Uterus (tissue), 3 donors: ENCODE measurements at regions not wholly inside any gene's neighbourhood (a gene's known extent, or its start where the extent isn't known, plus 50 kb on each side); places are given as distances from the start of the nearest gene placed in this dataset.

Source experiments
- DNase-seq, 2 donors: peaks; one replicate each; pipeline ENCODE4 v3.0.0-alpha.2; 2019 to 2020
- H3K27ac ChIP-seq, 2 donors: fragments of 200-600 bp; sonication (generic); 1 replicate in 1 of 2; 2 replicates in 1 of 2; pipeline ENCODE4 v1.5.1; 2016 to 2018
- H3K27me3 ChIP-seq, 2 donors: fragments of 200-600 bp; sonication (generic); one replicate each; pipeline ENCODE4 v1.5.1; 2018 to 2019; ENCODE audit warnings: control low read depth in 1 of 2
- H3K36me3 ChIP-seq, 2 donors: fragments of 200-600 bp; sonication (generic); one replicate each; pipeline ENCODE4 v1.5.1; 2019; ENCODE audit warnings: control low read depth in 1 of 2
- H3K4me1 ChIP-seq, 2 donors: fragments of 200-600 bp; sonication (generic); one replicate each; pipeline ENCODE4 v1.5.1; 2018 to 2019; ENCODE audit warnings: control low read depth in 1 of 2
- H3K4me3 ChIP-seq, 2 donors: fragments of 200-600 bp; sonication (generic); 1 replicate in 1 of 2; 2 replicates in 1 of 2; pipeline ENCODE4 v1.5.1; 2018 to 2019; ENCODE audit warnings: mild to moderate bottlenecking in 1 of 2
- H3K9me3 ChIP-seq, 2 donors: fragments of 200-600 bp; sonication (generic); one replicate each; pipeline ENCODE4 v1.5.1; 2019; ENCODE audit warnings: control low read depth in 1 of 2
- POLR2A ChIP-seq, 2 donors: fragments of 450-650 bp; IDR thresholded peaks; one replicate each; pipeline ENCODE4 v1.6.1; 2016; ENCODE audit warnings: antibody characterized with exemption in 2 of 2, mild to moderate bottlenecking in 1 of 2, moderate library complexity in 1 of 2
- intact Hi-C: fragments of 100-400 bp; cut with DNase I; formaldehyde crosslinking; loops from one replicate; pipeline ENCODE4 v1.15.1; 2023; ENCODE audit warnings: low total_unique reads
- TF ChIP-seq, protein P1 (sequence below), 4 experiments: fragments of 200-600 bp in 2 of 4; fragments of 450-650 bp in 2 of 4; sonication (generic) in 2 of 4; IDR thresholded peaks; one replicate each; pipeline ENCODE4 v1.5.1; 2016 to 2019; ENCODE audit warnings: antibody characterized with exemption in 4 of 4, mild to moderate bottlenecking in 2 of 4, moderate library complexity in 1 of 4
- donor health status: DM: yes; HTN: yes; CAD: no.

DNA sequence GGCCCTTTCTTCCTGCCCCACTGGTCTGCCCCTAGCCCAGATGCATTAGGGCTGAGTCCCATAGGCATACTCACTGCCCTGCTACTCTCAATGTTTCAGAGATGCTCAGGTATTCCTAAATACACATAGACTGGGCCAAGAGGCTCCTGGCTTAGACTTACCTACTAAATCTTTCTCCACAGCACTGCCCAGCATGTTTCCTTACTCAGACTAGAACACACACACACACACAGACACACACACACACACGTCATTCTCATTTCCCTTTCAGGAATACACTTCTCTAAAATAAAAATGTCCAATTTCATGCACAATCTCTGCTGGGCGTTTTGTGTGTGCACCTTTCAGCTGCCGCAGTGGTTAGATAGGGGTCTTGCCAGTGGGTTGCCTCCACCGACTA, 175.7 kb downstream of the FAM43A start:
- no peak overlapping the region for H3K27ac ChIP-seq
- intact Hi-C loops, result no loop called here
- H3K27me3 ChIP-seq, result no peaks in the 10 kb centered on the region
- H3K36me3 ChIP-seq, result no peaks in the 10 kb centered on the region
- H3K4me3 ChIP-seq, result no peak overlapping the region
- DNase-seq, result no peak
- TF ChIP-seq, protein P1, sequence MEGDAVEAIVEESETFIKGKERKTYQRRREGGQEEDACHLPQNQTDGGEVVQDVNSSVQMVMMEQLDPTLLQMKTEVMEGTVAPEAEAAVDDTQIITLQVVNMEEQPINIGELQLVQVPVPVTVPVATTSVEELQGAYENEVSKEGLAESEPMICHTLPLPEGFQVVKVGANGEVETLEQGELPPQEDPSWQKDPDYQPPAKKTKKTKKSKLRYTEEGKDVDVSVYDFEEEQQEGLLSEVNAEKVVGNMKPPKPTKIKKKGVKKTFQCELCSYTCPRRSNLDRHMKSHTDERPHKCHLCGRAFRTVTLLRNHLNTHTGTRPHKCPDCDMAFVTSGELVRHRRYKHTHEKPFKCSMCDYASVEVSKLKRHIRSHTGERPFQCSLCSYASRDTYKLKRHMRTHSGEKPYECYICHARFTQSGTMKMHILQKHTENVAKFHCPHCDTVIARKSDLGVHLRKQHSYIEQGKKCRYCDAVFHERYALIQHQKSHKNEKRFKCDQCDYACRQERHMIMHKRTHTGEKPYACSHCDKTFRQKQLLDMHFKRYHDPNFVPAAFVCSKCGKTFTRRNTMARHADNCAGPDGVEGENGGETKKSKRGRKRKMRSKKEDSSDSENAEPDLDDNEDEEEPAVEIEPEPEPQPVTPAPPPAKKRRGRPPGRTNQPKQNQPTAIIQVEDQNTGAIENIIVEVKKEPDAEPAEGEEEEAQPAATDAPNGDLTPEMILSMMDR (IDR thresholded peaks at IDR 0.05), result no peak
- no peak for TF ChIP-seq POLR2A (IDR thresholded peaks at IDR 0.05)
- no peaks in the 10 kb centered on the region for H3K9me3 ChIP-seq
- no peaks in the 10 kb centered on the region for H3K4me1 ChIP-seq

DNA sequence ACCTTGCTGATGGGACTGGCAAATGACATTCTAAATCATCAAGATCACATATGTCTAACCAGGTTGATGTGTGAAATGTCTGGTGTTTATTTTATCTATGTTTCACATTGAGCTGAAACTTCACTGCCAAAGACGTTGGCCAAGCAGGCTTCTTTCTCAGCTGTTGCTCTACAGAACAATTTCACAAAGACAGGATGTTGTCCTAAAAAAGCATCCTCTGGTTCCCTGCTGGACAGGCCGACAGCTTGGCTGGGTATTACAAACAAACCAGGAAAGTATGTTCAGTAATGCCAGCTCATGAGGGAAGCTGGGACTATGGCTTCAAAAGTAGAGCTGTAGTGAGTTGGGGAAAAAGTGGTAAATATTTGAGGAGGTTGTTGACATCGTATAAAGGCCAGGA, 179.4 kb downstream of the FAM43A start:
- Histone ChIP-seq H3K36me3 (no peaks in the 10 kb centered on the region), H3K9me3 (no peaks in the 10 kb centered on the region), H3K4me1 (no peaks in the 10 kb centered on the region), H3K27me3 (no peaks in the 10 kb centered on the region), H3K4me3 (no peak overlapping the region), H3K27ac (no peak overlapping the region)
- no peak for TF ChIP-seq POLR2A (IDR thresholded peaks at IDR 0.05)
- TF ChIP-seq, protein P1 (IDR thresholded peaks at IDR 0.05), result no peak
- intact Hi-C loops, result no loop called here
- no peak for DNase-seq

DNA sequence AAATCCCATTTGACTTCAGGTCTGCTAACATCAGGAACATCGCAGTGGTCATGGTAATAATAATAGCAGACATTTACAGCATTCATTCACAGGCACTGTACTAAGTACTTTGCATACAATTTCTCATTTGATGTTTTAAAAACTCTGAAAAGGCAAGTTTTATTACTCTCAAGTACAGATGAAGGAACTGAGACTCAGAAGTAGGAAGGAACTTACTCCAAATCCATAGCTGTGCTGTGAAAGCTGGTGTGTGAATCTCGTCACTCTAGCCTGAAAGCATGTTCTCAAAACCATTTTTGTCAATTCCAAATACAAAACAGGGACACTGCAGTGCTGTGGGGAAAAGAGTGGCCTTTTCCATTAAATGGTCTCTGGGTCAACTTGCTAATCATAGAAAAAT, 179.9 kb downstream of the FAM43A start:
- TF ChIP-seq POLR2A (IDR thresholded peaks at IDR 0.05), result no peak
- TF ChIP-seq, protein P1 (IDR thresholded peaks at IDR 0.05), result no peak
- H3K4me3 ChIP-seq, result no peak overlapping the region
- H3K27me3 ChIP-seq, result no peaks in the 10 kb centered on the region
- H3K36me3 ChIP-seq, result no peaks in the 10 kb centered on the region
- intact Hi-C loops, result no loop called here
- DNase-seq, result no peak
- H3K27ac ChIP-seq, result no peak overlapping the region
- H3K4me1 ChIP-seq, result no peaks in the 10 kb centered on the region
- no peaks in the 10 kb centered on the region for H3K9me3 ChIP-seq

DNA sequence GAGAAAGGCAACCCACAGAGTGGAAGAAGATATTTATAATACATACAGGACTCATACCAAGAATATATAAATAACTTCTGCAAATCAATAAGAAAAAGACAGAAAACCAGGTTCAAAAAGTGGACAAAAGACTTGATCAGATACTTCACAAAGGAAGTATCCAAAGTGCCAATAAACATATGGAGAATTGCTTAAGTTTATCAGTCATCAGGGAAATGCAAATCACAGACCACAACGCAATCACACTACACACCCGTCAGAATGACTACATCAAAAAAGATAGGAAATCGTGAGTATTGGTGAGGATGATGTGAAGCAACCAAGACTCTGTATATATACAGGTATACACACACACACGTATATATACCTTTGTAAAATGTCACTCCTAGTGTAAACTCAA, 180.6 kb downstream of the FAM43A start:
- H3K27ac ChIP-seq, result no peak overlapping the region
- TF ChIP-seq, protein P1 (IDR thresholded peaks at IDR 0.05), result no peak
- TF ChIP-seq POLR2A (IDR thresholded peaks at IDR 0.05), result no peak
- no peak for DNase-seq
- intact Hi-C loops, result no loop called here
- H3K9me3 ChIP-seq, result no peaks in the 10 kb centered on the region
- no peaks in the 10 kb centered on the region for H3K36me3 ChIP-seq
- no peaks in the 10 kb centered on the region for H3K27me3 ChIP-seq
- H3K4me3 ChIP-seq, result no peak overlapping the region
- H3K4me1 ChIP-seq, result peaks cover 0 to 3% of the 10 kb centered on the region in 2 donors

DNA sequence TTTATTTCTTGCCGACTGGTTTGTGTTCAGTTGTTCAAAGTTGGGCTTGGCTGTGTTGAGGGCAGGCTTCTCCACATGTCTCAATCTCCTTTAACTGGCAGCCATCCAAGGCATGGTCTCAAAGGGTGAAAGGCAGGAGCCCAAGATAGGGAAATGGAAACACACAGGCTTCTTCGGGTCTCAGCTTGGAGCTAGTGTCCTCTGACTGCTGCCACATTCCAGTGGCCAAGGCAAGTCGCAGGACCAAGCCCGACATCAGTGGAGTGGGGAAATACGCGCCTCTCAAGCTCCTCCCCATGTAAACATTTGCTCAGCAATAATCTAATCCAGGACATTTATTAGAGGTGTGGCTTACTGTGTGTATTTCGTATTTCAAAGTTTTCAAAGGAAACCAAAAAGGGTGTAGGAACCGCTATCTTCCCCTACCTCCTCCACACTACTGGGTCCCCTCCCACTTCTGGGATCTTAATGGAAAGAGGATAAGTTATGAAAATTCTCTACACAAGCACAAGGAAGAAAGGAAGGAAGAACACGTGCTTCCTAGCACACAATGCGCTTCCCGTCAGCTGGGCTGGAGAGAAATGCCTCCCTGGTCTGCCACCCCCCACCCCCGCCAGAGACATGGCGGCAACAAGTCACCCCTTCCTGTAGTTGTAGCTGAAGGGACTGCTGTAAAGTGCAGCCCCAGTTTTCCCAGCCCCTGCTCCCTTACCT, 181.7 kb downstream of the FAM43A start:
- H3K4me3 ChIP-seq, result no peak overlapping the region
- peaks cover 4 to 10% of the 10 kb centered on the region in 2 donors for H3K4me1 ChIP-seq
- H3K9me3 ChIP-seq, result no peaks in the 10 kb centered on the region
- intact Hi-C loops, result no loop called here
- H3K36me3 ChIP-seq, result no peaks in the 10 kb centered on the region
- no peaks in the 10 kb centered on the region for H3K27me3 ChIP-seq
- DNase-seq, result peak in 1 of 2 donors; percentile 37
- TF ChIP-seq, protein P1 (IDR thresholded peaks at IDR 0.05), result no peak
- TF ChIP-seq POLR2A (IDR thresholded peaks at IDR 0.05), result no peak
- peak overlapping the region; percentile 17 to 31 for H3K27ac ChIP-seq
